Neural crest cell (in vitro differentiated cells): ENCODE measurements at regions not wholly inside any gene's neighbourhood (a gene's known extent, or its start where the extent isn't known, plus 50 kb on each side); places are given as distances from the start of the nearest gene placed in this dataset.
A peak's percentile ranks its signal among the peaks of the same experiment; 100 is the strongest.

Source experiments
- DNase-seq: peaks from one replicate; pipeline ENCODE4 v3.0.0; 2021; ENCODE audit warnings: low read depth, mixed read lengths, low spot score
- H3K27ac Mint-ChIP-seq: one replicate; pipeline ENCODE4 v1.8.0; 2021; ENCODE audit warnings: mild to moderate bottlenecking, mixed read lengths; ENCODE audit not compliant: unreplicated experiment
- H3K27me3 Mint-ChIP-seq: 2 replicates; pipeline ENCODE4 v1.8.0; 2021; ENCODE audit warnings: low read depth, mild to moderate bottlenecking, mixed read lengths
- H3K36me3 Mint-ChIP-seq: 2 replicates; pipeline ENCODE4 v1.8.0; 2021; ENCODE audit warnings: low read depth, mild to moderate bottlenecking, mixed read lengths
- H3K4me1 Mint-ChIP-seq: 2 replicates; pipeline ENCODE4 v1.8.0; 2021; ENCODE audit warnings: mixed read lengths
- H3K4me3 Mint-ChIP-seq: one replicate; pipeline ENCODE4 v1.8.0; 2021; ENCODE audit warnings: mild to moderate bottlenecking, mixed read lengths
- H3K9me3 Mint-ChIP-seq: 2 replicates; pipeline ENCODE4 v1.8.0; 2021; ENCODE audit warnings: mixed read lengths
- TF ChIP-seq, protein P1 (sequence below): fragments of 200-600 bp; sonication (generic); conservative IDR thresholded peaks from 2 replicates; pipeline ENCODE4 v1.5.0; 2021; ENCODE audit warnings: antibody characterized with exemption, mild to moderate bottlenecking

DNA sequence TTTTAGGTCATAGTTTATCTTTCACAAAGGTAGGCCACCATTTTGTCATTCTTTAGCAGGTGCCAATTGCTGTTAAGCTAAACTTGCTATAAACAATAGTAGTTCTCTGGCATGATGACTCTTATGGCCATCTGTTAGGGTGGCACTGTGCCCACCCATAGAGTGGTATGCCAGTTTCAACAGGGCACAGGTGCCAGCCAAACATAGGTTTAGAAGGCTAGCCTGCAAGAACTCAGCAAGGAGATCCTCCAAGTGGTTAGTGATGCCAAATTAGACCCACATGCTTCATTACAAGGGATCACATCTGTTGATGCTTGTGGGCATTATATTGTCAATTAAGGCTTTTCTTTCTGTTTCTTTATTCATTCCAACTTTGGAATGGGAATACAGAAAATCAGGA is 204.5 kb downstream of the FMR1NB start:
- no peaks in the 10 kb centered on the region for H3K27me3 Mint-ChIP-seq
- H3K4me1 Mint-ChIP-seq: no peaks in the 10 kb centered on the region
- TF ChIP-seq, protein P1, sequence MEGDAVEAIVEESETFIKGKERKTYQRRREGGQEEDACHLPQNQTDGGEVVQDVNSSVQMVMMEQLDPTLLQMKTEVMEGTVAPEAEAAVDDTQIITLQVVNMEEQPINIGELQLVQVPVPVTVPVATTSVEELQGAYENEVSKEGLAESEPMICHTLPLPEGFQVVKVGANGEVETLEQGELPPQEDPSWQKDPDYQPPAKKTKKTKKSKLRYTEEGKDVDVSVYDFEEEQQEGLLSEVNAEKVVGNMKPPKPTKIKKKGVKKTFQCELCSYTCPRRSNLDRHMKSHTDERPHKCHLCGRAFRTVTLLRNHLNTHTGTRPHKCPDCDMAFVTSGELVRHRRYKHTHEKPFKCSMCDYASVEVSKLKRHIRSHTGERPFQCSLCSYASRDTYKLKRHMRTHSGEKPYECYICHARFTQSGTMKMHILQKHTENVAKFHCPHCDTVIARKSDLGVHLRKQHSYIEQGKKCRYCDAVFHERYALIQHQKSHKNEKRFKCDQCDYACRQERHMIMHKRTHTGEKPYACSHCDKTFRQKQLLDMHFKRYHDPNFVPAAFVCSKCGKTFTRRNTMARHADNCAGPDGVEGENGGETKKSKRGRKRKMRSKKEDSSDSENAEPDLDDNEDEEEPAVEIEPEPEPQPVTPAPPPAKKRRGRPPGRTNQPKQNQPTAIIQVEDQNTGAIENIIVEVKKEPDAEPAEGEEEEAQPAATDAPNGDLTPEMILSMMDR: no peak
- no peak overlapping the region for H3K4me3 Mint-ChIP-seq
- H3K36me3 Mint-ChIP-seq: no peaks in the 10 kb centered on the region
- DNase-seq: no peak
- no peak overlapping the region for H3K27ac Mint-ChIP-seq
- peaks cover 5% of the 10 kb centered on the region for H3K9me3 Mint-ChIP-seq

DNA sequence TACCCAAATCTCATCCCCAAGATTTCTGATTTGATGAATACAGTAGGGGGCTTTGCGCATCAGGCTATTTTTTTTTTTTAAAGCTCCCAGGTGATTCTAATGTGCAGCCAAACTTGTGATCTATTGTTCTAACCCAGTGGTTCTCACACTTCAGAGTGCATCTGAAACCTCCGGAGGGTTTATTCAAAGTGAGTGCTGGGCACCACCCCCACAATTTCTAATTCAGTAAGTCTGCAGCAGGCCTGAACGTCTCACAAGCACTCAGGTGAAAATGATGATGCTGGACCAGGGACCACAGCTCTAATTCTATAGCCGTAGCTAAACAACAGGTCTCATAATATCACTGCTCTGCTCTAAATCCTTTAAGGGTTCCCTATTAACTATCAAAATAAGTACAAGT is 211.4 kb downstream of the FMR1NB start:
- H3K9me3 Mint-ChIP-seq: peaks cover 5% of the 10 kb centered on the region
- DNase-seq: no peak
- H3K27ac Mint-ChIP-seq: no peak overlapping the region
- H3K27me3 Mint-ChIP-seq: no peaks in the 10 kb centered on the region
- TF ChIP-seq, protein P1: no peak
- H3K4me1 Mint-ChIP-seq: no peaks in the 10 kb centered on the region
- H3K4me3 Mint-ChIP-seq: no peak overlapping the region
- H3K36me3 Mint-ChIP-seq: no peaks in the 10 kb centered on the region

DNA sequence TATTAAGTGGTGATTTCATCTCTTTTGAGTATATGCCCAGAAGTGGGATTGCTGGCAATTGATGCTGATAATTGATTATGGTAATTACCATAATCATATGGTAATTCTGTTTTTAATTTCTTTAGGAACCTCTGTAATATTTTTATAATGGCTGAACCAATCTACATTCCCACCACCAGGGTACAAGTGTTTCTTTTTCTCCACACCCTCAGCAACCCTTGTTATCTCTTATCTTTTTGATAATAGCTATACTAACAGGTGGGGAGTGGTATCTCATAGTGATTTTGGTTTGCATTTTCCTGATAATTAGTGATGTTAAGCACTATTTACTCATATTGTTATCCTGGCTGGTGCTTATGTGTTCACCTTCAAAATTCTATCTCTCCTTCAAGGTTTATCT is 212.6 kb downstream of the FMR1NB start:
- Mint-ChIP-seq H3K4me3 (no peak overlapping the region), H3K27me3 (no peaks in the 10 kb centered on the region), H3K27ac (no peak overlapping the region), H3K4me1 (no peaks in the 10 kb centered on the region), H3K36me3 (no peaks in the 10 kb centered on the region), H3K9me3 (peaks cover 5% of the 10 kb centered on the region)
- no peak for DNase-seq
- TF ChIP-seq, protein P1: peak; percentile 36

DNA sequence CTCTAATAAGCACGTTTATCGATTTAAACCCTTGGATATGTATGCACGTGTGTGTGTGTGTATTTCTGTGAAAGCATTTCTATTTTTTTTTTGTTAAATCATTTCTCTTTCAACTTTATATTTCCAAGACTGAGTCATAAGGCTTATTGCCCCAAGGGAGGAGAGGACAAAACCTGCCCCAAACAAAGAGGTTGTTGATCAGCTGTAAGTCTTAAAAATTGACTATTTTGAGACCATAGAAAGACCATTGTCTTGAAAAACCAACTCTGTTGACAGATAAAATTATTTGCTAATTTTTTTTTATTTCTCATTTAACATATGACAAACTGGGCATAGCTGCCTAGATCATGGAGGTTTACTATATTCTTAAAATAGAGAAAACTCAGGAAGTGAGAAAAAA is 222.4 kb downstream of the FMR1NB start:
- Mint-ChIP-seq H3K4me1 (peaks cover 6% of the 10 kb centered on the region), H3K27ac (no peak overlapping the region), H3K9me3 (peaks cover 17% of the 10 kb centered on the region), H3K36me3 (peaks cover 15% of the 10 kb centered on the region), H3K27me3 (no peaks in the 10 kb centered on the region), H3K4me3 (no peak overlapping the region)
- TF ChIP-seq, protein P1: no peak
- DNase-seq: no peak

DNA sequence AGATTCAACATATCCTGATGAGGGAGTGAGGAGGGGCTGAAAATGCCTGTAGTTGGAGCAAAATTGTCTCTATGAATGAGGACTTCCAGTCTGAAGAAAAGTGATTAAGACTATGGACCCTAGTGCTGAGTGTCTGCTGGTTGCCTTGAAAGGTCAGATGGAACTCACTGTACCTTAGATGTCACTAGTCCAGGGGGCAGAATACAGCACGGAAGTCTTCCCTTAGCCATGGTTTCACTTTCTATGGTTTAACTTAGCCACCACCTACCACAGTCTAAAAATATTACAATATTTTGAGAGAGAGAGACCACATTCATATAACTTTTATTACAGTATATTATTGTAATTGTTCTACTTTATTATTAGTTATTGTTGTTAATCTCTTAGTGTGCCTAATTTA is 223.1 kb downstream of the FMR1NB start:
- DNase-seq: no peak
- no peak overlapping the region for H3K4me3 Mint-ChIP-seq
- peaks cover 14% of the 10 kb centered on the region for H3K36me3 Mint-ChIP-seq
- peaks cover 17% of the 10 kb centered on the region for H3K9me3 Mint-ChIP-seq
- no peaks in the 10 kb centered on the region for H3K27me3 Mint-ChIP-seq
- H3K27ac Mint-ChIP-seq: no peak overlapping the region
- TF ChIP-seq, protein P1: no peak
- H3K4me1 Mint-ChIP-seq: peaks cover 6% of the 10 kb centered on the region

DNA sequence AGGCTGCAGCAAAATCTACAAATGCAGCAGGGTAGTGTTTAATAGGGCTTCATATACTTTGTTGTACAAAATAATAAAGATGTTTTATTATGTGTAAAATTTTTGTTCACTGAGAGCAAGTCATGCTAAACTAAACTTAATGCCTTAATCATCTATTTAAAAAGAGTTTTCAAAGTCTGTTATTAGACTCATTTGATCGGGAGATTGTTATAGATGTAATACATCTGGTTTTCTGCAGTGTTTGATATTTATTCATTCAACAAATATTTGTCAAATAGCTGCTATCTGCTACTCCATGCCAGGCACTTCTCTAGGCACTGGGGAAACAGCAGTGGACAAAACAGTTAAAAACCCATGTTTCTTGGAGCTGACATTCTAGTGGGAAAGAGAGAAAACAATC is 233.6 kb downstream of the FMR1NB start:
- no peaks in the 10 kb centered on the region for H3K4me1 Mint-ChIP-seq
- H3K36me3 Mint-ChIP-seq: no peaks in the 10 kb centered on the region
- H3K9me3 Mint-ChIP-seq: peaks cover 7% of the 10 kb centered on the region
- H3K4me3 Mint-ChIP-seq: no peak overlapping the region
- no peak for DNase-seq
- H3K27ac Mint-ChIP-seq: no peak overlapping the region
- TF ChIP-seq, protein P1: no peak
- H3K27me3 Mint-ChIP-seq: no peaks in the 10 kb centered on the region
